Fibroblast of villous mesenchyme (primary cell): ENCODE measurements at regions not wholly inside any gene's neighbourhood (a gene's known extent, or its start where the extent isn't known, plus 50 kb on each side); places are given as distances from the start of the nearest gene placed in this dataset.

Experiments used
- DNase-seq: peaks from one replicate; pipeline ENCODE4 v3.0.0-alpha.2; 2010; ENCODE audit warnings: low read depth
- H3K4me3 ChIP-seq: 2 replicates; pipeline ENCODE4 v1.5.1; 2011; ENCODE audit warnings: low read depth, mild to moderate bottlenecking, low read length
- TF ChIP-seq, protein P1 (sequence below): IDR thresholded peaks from 2 replicates; pipeline ENCODE4 v1.5.1; 2012; ENCODE audit warnings: low read depth, mild to moderate bottlenecking, low read length; ENCODE audit not compliant: insufficient read depth

DNA sequence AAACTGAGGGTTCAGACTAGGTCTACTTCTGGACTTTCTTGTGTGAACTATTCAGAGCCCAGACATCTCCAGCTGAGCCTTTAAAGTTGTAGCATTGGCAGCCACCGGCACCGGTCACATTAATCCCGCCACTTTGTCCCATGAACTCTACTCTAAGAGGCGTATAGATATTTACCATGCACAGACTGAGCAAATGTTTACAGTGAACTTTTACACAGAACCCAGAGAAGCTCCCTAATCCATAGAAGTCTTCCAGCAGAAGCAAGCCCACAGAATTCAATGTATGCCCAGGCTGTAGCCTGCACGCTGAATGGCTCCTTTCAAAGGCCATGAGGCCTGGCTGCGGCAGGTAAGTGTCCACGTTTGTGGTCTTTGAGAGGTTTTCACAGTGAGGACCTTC is 466.9 kb downstream of the ENC1 start:
- TF ChIP-seq, protein P1, sequence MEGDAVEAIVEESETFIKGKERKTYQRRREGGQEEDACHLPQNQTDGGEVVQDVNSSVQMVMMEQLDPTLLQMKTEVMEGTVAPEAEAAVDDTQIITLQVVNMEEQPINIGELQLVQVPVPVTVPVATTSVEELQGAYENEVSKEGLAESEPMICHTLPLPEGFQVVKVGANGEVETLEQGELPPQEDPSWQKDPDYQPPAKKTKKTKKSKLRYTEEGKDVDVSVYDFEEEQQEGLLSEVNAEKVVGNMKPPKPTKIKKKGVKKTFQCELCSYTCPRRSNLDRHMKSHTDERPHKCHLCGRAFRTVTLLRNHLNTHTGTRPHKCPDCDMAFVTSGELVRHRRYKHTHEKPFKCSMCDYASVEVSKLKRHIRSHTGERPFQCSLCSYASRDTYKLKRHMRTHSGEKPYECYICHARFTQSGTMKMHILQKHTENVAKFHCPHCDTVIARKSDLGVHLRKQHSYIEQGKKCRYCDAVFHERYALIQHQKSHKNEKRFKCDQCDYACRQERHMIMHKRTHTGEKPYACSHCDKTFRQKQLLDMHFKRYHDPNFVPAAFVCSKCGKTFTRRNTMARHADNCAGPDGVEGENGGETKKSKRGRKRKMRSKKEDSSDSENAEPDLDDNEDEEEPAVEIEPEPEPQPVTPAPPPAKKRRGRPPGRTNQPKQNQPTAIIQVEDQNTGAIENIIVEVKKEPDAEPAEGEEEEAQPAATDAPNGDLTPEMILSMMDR: no peak
- DNase-seq: no peak
- no peak overlapping the region for H3K4me3 ChIP-seq

DNA sequence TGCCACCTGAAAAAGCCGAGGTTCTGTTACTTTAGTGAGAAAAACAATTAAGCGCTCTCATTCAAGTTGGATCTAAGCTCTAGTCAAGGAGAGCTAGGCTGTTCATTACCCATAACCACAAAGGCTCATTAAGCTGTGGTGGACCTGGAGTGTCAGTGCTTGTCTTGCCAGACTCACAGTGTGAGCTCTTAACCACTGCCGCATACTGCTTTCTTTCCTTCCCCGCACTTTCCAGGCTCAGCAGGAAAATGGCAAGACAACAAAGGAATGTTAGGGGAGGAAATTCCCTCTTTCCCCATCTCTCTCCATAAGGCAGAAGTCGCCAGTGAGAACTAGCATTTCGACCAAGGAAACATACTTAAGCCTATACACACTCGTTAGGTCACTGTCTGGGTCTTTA is 467.3 kb downstream of the ENC1 start:
- DNase-seq: no peak
- TF ChIP-seq, protein P1: no peak
- H3K4me3 ChIP-seq: no peak overlapping the region

DNA sequence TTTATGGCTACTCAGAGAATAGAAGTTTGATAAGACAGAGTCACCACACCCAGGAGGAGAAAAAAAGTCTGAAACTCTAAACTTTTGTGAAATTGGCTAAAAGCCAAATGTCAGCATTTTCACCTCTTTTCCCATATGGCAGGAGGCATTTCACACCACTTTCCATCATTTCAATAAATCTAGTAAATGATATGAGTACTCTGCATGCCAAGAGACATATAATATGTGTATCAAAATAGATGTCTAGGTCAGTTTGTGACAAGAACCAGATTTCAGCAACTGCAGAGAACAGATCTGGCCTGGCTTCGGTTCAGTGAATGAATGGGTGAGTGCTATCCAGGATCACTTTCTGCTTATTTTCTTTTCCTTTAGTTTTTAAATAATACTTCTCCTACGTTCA is 470.8 kb downstream of the ENC1 start:
- DNase-seq: no peak
- TF ChIP-seq, protein P1: no peak
- no peak overlapping the region for H3K4me3 ChIP-seq

DNA sequence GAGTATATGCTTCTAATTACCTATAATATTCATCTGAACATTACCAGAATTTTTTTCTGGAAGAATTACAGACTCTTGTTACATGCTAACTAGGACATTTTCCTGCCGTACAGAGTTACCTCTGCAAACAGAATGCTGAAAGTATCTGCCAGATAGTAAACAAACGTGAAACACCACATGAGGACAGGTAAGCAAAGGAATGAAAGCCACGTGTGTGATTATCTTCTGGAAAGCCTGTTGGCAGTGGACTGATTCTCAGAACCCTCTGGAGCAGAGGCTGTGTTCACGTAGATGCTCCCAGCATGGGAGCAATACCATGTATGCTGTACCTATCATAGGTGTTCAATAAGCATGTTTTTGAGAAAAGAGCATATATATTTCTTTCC is 472.6 kb downstream of the ENC1 start:
- TF ChIP-seq, protein P1: no peak
- no peak for DNase-seq
- no peak overlapping the region for H3K4me3 ChIP-seq

DNA sequence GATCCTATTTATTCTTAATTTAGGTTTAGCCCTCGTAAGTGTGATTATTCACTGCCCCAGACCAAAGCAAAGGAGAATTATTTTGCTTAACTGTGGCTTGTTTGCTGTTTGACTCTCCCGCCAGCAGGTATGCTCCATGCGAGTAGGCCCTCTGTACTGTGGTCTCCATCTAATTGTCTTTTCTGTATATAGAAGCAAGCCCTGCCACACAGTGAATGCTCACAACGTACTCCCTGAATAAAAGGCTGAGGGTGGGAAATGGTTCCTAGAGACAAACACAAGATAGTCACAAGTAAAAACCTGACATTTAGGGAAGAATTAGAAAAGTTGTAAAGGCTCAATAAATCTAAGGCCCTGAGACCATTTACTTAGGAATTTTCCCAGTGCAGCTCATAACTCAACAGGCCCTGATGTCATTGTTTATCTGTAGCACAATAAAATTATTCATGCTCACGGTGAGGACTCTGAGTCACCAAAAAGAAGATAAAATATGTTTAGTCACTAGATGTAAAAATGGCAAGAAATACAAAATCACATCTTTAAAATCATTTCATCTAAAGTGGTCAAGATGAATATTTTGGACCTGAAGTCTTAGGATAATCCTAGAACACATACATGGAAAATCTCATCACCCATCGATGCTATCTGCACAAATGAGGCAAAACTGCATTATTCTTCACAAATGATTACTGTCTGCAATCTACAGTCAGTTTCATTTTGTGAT is 473.2 kb downstream of the ENC1 start:
- DNase-seq: peak; percentile 91
- TF ChIP-seq, protein P1: no peak
- no peak overlapping the region for H3K4me3 ChIP-seq

DNA sequence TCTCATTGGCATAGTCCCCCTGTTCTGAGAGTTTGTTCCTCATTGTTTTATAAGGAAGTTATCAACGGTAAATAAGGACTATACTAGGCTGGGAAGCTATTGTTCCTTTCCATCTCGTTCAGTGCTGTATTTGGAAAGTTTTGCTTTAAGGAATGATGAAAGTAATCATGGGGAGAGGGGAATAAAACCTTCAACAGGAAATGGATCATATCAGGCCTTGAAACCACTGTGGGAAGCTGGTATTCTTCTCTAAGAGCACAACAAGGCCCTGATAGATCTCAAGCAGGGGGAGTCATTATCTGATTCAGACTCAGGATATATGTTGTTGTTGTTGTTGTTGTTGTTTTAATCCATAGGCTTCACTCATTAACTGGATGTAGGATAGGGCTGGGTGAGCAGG is 474.5 kb downstream of the ENC1 start:
- DNase-seq: peak; percentile 56
- no peak overlapping the region for H3K4me3 ChIP-seq
- TF ChIP-seq, protein P1: no peak

DNA sequence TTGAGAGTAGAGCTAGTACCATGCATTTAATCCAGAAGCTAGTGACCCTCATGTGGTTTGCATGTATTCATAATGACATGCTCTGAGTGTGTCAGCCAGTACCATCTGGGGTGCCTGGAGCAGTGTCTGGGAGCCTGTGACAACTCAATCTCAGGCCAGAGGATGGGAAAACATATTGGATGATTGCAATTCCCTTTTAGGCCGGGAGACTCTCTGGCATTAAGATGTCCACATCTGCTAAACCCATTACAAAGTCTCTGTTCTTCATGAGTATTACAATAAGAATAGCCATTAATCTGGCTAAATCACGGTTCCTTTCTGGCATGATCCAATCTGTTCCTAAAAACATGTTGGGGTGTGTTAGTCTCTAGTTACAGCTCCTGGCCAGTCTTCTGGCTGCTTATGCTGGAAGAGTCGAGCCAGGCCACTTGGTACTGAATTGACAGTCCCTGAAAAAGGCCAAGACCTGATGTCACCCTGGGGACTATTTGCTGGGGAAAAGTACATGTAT is 475.7 kb downstream of the ENC1 start:
- H3K4me3 ChIP-seq: no peak overlapping the region
- DNase-seq: no peak
- TF ChIP-seq, protein P1: no peak
